GM21526 (cell line): ENCODE measurements at regions not wholly inside any gene's neighbourhood (a gene's known extent, or its start where the extent isn't known, plus 50 kb on each side); places are given as distances from the start of the nearest gene placed in this dataset.
"Not testable (repeated sequence)": the region's sequence is repeated elsewhere in the genome, so short reads cannot be mapped to it uniquely, and the experiment has no call there.

ENCODE experiments used
- ATAC-seq: cut with Tn5 transposase; IDR thresholded peaks from one replicate; pipeline ENCODE4 v1.9.1; 2021; ENCODE audit warnings: moderate library complexity; ENCODE audit not compliant: unreplicated experiment, low FRiP score

GRCh38 chr4:66572949-66573348 is 902.7 kb upstream of the EPHA5 start:
- no peak for ATAC-seq

GRCh38 chr4:66571145-66571695 is 900.9 kb upstream of the EPHA5 start:
- ATAC-seq, result no peak

GRCh38 chr4:66569228-66569627 is 898.9 kb upstream of the EPHA5 start:
- no peak for ATAC-seq

- no peak for ATAC-seq
These were observed 898.1 kb upstream of the EPHA5 start for GRCh38 chr4:66568431-66568830.

- no peak for ATAC-seq
These were observed 897.7 kb upstream of the EPHA5 start for GRCh38 chr4:66568001-66568400.

GRCh38 chr4:66567551-66567950 is 897.3 kb upstream of the EPHA5 start:
- no peak for ATAC-seq

- no peak for ATAC-seq
These were observed 895.5 kb upstream of the EPHA5 start for GRCh38 chr4:66565801-66566200.

GRCh38 chr4:66564901-66565651 is 894.8 kb upstream of the EPHA5 start:
- no peak for ATAC-seq

GRCh38 chr4:66562276-66562806 is 892.1 kb upstream of the EPHA5 start:
- no peak for ATAC-seq

GRCh38 chr4:66561465-66562053 is 891.3 kb upstream of the EPHA5 start:
- not testable (repeated sequence) for ATAC-seq

GRCh38 chr4:66558651-66559050 is 888.4 kb upstream of the EPHA5 start:
- no peak for ATAC-seq

- ATAC-seq, result no peak
These were observed 886.5 kb upstream of the EPHA5 start for GRCh38 chr4:66556651-66557278.

- ATAC-seq, result no peak
These were observed 885.0 kb upstream of the EPHA5 start for GRCh38 chr4:66555301-66555700.

GRCh38 chr4:66554826-66555225 is 884.5 kb upstream of the EPHA5 start:
- ATAC-seq, result no peak

GRCh38 chr4:66545301-66545700 is 875.0 kb upstream of the EPHA5 start:
- not testable (repeated sequence) for ATAC-seq

GRCh38 chr4:66544281-66544680 is 874.0 kb upstream of the EPHA5 start:
- ATAC-seq, result no peak

- ATAC-seq, result no peak
These were observed 869.5 kb upstream of the EPHA5 start for GRCh38 chr4:66539745-66540144.

GRCh38 chr4:66524781-66525180 is 854.5 kb upstream of the EPHA5 start:
- ATAC-seq, result no peak

- ATAC-seq, result no peak
These were observed 852.0 kb upstream of the EPHA5 start for GRCh38 chr4:66522244-66522643.

- no peak for ATAC-seq
These were observed 846.7 kb upstream of the EPHA5 start for GRCh38 chr4:66516940-66517339.

- ATAC-seq, result no peak
These were observed 836.7 kb upstream of the EPHA5 start for GRCh38 chr4:66506985-66507384.
